ENCODE measurements at regions not wholly inside any gene's neighbourhood (a gene's known extent, or its start where the extent isn't known, plus 50 kb on each side); places are given as distances from the start of the nearest gene placed in this dataset.

DNA sequence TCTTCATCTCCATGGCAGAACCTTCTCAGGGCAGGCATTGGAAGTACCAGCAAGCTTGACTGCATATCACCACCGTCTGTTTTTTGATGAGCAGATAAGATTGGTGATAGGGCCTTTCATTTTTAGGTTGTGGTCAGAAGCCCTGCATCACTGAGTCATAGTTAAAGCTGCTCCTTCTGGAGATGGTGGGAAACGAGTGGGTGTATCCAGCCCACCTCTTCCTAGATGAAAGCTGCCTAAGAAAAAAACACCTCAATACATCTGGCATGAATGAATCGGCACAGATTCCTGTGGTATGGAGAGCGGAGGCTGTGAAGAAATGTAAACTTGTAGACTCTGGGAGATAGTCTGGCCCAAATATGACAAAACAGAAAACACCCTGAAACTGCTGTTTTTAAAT is 248.7 kb upstream of the EGLN3 start:
- H3K27me3 ChIP-seq, result no peaks in the 10 kb centered on the region
- intact Hi-C loops (cut with DNase I), result no loop called here
- WGBS (ENCODE audit: insufficient coverage, low coverage, low lambda C conversion rate, missing lambda C conversion rate), result 40% methylated on average over 4 of the region's 4 CpGs
- no peaks in the 10 kb centered on the region for H3K9me3 ChIP-seq
- H3K4me3 ChIP-seq, result no peak overlapping the region
- no peaks in the 10 kb centered on the region for H3K4me1 ChIP-seq
- no peaks in the 10 kb centered on the region for H3K36me3 ChIP-seq
- no peak for TF ChIP-seq POLR2A (IDR thresholded peaks at IDR 0.05)
- TF ChIP-seq, protein P1, sequence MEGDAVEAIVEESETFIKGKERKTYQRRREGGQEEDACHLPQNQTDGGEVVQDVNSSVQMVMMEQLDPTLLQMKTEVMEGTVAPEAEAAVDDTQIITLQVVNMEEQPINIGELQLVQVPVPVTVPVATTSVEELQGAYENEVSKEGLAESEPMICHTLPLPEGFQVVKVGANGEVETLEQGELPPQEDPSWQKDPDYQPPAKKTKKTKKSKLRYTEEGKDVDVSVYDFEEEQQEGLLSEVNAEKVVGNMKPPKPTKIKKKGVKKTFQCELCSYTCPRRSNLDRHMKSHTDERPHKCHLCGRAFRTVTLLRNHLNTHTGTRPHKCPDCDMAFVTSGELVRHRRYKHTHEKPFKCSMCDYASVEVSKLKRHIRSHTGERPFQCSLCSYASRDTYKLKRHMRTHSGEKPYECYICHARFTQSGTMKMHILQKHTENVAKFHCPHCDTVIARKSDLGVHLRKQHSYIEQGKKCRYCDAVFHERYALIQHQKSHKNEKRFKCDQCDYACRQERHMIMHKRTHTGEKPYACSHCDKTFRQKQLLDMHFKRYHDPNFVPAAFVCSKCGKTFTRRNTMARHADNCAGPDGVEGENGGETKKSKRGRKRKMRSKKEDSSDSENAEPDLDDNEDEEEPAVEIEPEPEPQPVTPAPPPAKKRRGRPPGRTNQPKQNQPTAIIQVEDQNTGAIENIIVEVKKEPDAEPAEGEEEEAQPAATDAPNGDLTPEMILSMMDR (IDR thresholded peaks at IDR 0.05), result no peak
- H3K27ac ChIP-seq, result no peak overlapping the region
- ATAC-seq (no peak), DNase-seq (no peak)

DNA sequence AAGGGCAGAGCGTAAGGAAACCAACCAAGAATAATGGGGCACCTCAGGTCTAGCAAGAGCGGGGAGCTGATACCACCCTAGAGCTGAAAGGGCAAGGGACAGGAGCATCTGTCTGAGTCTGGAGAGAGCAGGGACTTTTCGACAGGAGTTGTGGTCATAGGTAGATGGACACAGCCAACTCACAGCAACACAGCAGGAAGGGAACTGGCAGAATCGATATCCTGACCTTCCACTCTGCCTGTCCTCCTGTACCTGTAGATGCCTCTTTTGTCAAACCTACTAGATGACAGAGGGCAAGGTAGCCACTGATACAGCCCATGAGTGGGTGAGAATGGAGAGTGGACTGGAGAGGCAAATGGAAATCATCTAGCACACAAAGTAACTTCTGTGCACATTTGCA is 247.2 kb upstream of the EGLN3 start:
- H3K27me3 ChIP-seq, result no peaks in the 10 kb centered on the region
- no peak overlapping the region for H3K4me3 ChIP-seq
- WGBS (ENCODE audit: insufficient coverage, low coverage, low lambda C conversion rate, missing lambda C conversion rate), result 79% methylated on average over 4 of the region's 4 CpGs
- no peaks in the 10 kb centered on the region for H3K36me3 ChIP-seq
- H3K9me3 ChIP-seq, result no peaks in the 10 kb centered on the region
- no peak for ATAC-seq
- DNase-seq, result no peak
- no peak overlapping the region for H3K27ac ChIP-seq
- TF ChIP-seq, protein P1 (IDR thresholded peaks at IDR 0.05), result no peak
- TF ChIP-seq POLR2A (IDR thresholded peaks at IDR 0.05), result no peak
- H3K4me1 ChIP-seq, result no peaks in the 10 kb centered on the region
- intact Hi-C loops (cut with DNase I), result no loop called here

DNA sequence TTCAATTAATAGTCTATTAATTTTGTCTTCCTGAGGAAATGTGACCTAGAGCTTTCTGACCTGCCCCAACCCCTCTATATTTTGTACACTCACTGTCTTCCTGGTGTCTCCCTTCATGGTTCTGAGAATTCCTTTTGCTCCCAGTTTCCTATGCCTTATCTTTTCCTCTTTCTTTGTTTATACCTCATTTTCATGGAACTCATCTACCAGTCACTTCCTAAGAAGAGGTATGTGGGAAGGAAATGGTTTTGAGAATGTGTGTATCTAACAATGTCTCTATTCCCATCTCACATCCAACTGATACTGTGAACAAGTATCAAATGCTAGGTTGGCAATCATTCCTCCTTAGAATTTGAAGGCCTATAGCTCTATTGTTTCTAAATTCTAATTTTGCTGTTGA is 245.1 kb upstream of the EGLN3 start:
- no peak for TF ChIP-seq POLR2A (IDR thresholded peaks at IDR 0.05)
- TF ChIP-seq, protein P1 (IDR thresholded peaks at IDR 0.05), result no peak

DNA sequence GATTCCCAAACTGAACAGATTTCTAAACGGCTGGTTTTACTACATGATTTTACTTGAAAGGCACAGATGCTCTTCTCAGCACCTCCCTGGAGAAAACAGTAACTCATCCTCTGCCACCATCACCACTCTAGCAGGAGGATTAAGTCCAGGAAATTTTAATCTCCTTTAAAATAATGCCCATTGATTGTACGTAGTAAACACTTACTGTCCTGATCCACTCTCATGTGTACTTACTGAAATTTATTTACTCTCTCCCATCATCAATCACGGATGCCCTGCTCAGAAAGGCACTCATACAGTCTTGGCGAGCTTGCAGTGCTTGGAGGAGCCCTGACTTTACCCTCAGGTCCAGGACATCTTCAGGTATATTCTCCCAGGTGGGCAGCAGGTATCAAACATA is 239.8 kb upstream of the EGLN3 start:
- DNase-seq (no peak), ATAC-seq (no peak)
- no peak overlapping the region for H3K27ac ChIP-seq
- H3K4me3 ChIP-seq, result no peak overlapping the region
- 60% methylated on average over 4 of the region's 4 CpGs for WGBS (ENCODE audit: insufficient coverage, low coverage, low lambda C conversion rate, missing lambda C conversion rate)
- TF ChIP-seq, protein P1 (IDR thresholded peaks at IDR 0.05), result no peak
- no peak for TF ChIP-seq POLR2A (IDR thresholded peaks at IDR 0.05)
- intact Hi-C loops (cut with DNase I), result no loop called here
- no peaks in the 10 kb centered on the region for H3K36me3 ChIP-seq
- H3K9me3 ChIP-seq, result no peaks in the 10 kb centered on the region
- H3K4me1 ChIP-seq, result no peaks in the 10 kb centered on the region
- no peaks in the 10 kb centered on the region for H3K27me3 ChIP-seq

More for the DNA sequence above, 245.1 kb upstream of the EGLN3 start:
- Histone ChIP-seq H3K4me3 (no peak overlapping the region), H3K36me3 (no peaks in the 10 kb centered on the region), H3K4me1 (no peaks in the 10 kb centered on the region), H3K27me3 (no peaks in the 10 kb centered on the region), H3K9me3 (no peaks in the 10 kb centered on the region), H3K27ac (no peak overlapping the region)
- ATAC-seq (no peak), DNase-seq (no peak)
- intact Hi-C loops (cut with DNase I), result no loop called here

DNA sequence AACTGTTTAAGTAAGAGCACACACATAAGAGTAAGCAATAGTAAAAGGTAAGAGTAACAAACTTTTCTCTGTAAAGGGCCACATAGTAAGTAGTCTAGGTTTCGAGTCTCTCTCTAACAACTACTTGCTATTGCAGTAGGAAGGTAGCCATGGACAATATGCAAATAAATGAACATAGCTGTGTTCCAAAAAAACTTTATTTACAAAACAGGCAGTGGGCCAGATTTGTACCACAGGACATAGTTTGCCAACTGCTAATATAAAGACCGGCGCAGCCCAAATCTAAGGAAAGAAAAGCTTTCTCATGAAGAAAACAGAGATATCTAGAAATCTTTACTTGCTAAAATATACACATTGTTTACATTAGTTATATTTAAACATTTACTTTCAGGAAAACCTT is 239.0 kb upstream of the EGLN3 start:
- no peak for TF ChIP-seq POLR2A (IDR thresholded peaks at IDR 0.05)
- TF ChIP-seq, protein P1 (IDR thresholded peaks at IDR 0.05), result no peak

More for the DNA sequence above, 239.0 kb upstream of the EGLN3 start:
- 92% methylated on average over 3 of the region's 3 CpGs for WGBS (ENCODE audit: insufficient coverage, low coverage, low lambda C conversion rate, missing lambda C conversion rate)
- no peak overlapping the region for H3K4me3 ChIP-seq
- H3K9me3 ChIP-seq, result no peaks in the 10 kb centered on the region
- no peaks in the 10 kb centered on the region for H3K36me3 ChIP-seq
- DNase-seq (no peak), ATAC-seq (no peak)
- no peaks in the 10 kb centered on the region for H3K4me1 ChIP-seq
- no peak overlapping the region for H3K27ac ChIP-seq
- intact Hi-C loops (cut with DNase I), result no loop called here
- H3K27me3 ChIP-seq, result no peaks in the 10 kb centered on the region

Data from right lobe of liver (tissue), 6 donors.